ENCODE measurements at regions not wholly inside any gene's neighbourhood (a gene's known extent, or its start where the extent isn't known, plus 50 kb on each side); places are given as distances from the start of the nearest gene placed in this dataset.

DNA sequence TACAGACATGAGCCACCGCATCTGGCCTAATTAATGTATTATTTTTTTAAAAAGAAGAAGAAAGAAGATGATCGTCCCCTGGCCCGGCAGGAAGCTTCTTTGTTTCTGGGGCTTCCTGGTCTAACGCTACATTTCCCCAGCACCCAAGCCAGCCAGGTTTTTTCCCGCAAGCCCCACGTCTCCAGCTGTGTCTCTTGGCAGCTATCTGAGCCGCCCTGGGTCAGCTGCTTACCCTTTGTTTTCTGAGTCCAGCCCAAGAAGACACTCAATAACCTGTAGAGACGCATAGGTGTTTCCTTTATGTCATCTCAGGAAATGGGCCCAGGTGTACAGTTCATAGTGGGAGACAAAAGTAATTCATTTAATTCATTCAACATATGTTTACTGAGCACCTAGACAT is 110.2 kb downstream of the MTPAP start (continued):
- TF ChIP-seq, protein P1, sequence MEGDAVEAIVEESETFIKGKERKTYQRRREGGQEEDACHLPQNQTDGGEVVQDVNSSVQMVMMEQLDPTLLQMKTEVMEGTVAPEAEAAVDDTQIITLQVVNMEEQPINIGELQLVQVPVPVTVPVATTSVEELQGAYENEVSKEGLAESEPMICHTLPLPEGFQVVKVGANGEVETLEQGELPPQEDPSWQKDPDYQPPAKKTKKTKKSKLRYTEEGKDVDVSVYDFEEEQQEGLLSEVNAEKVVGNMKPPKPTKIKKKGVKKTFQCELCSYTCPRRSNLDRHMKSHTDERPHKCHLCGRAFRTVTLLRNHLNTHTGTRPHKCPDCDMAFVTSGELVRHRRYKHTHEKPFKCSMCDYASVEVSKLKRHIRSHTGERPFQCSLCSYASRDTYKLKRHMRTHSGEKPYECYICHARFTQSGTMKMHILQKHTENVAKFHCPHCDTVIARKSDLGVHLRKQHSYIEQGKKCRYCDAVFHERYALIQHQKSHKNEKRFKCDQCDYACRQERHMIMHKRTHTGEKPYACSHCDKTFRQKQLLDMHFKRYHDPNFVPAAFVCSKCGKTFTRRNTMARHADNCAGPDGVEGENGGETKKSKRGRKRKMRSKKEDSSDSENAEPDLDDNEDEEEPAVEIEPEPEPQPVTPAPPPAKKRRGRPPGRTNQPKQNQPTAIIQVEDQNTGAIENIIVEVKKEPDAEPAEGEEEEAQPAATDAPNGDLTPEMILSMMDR (IDR thresholded peaks at IDR 0.05): no peak
- no peak for TF ChIP-seq HMGA2 (CRISPR knock-in tag; IDR thresholded peaks at IDR 0.05)
- TF ChIP-seq, protein P2, sequence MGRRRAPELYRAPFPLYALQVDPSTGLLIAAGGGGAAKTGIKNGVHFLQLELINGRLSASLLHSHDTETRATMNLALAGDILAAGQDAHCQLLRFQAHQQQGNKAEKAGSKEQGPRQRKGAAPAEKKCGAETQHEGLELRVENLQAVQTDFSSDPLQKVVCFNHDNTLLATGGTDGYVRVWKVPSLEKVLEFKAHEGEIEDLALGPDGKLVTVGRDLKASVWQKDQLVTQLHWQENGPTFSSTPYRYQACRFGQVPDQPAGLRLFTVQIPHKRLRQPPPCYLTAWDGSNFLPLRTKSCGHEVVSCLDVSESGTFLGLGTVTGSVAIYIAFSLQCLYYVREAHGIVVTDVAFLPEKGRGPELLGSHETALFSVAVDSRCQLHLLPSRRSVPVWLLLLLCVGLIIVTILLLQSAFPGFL (CRISPR knock-in tag; IDR thresholded peaks at IDR 0.05; ENCODE audit: borderline replicate concordance): no peak
- no peak for TF ChIP-seq IRF2 (CRISPR knock-in tag; IDR thresholded peaks at IDR 0.05; ENCODE audit: borderline replicate concordance, low read depth)
- TF ChIP-seq, protein P3, sequence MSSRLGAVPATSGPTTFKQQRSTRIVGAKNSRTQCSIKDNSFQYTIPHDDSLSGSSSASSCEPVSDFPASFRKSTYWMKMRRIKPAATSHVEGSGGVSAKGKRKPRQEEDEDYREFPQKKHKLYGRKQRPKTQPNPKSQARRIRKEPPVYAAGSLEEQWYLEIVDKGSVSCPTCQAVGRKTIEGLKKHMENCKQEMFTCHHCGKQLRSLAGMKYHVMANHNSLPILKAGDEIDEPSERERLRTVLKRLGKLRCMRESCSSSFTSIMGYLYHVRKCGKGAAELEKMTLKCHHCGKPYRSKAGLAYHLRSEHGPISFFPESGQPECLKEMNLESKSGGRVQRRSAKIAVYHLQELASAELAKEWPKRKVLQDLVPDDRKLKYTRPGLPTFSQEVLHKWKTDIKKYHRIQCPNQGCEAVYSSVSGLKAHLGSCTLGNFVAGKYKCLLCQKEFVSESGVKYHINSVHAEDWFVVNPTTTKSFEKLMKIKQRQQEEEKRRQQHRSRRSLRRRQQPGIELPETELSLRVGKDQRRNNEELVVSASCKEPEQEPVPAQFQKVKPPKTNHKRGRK (CRISPR knock-in tag; IDR thresholded peaks at IDR 0.05; ENCODE audit: borderline replicate concordance): no peak
- TF ChIP-seq EMX1 (CRISPR knock-in tag; IDR thresholded peaks at IDR 0.05): no peak
- TF ChIP-seq, protein P4, sequence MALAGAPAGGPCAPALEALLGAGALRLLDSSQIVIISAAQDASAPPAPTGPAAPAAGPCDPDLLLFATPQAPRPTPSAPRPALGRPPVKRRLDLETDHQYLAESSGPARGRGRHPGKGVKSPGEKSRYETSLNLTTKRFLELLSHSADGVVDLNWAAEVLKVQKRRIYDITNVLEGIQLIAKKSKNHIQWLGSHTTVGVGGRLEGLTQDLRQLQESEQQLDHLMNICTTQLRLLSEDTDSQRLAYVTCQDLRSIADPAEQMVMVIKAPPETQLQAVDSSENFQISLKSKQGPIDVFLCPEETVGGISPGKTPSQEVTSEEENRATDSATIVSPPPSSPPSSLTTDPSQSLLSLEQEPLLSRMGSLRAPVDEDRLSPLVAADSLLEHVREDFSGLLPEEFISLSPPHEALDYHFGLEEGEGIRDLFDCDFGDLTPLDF (CRISPR knock-in tag; IDR thresholded peaks at IDR 0.05): no peak
- TF ChIP-seq, protein P5, sequence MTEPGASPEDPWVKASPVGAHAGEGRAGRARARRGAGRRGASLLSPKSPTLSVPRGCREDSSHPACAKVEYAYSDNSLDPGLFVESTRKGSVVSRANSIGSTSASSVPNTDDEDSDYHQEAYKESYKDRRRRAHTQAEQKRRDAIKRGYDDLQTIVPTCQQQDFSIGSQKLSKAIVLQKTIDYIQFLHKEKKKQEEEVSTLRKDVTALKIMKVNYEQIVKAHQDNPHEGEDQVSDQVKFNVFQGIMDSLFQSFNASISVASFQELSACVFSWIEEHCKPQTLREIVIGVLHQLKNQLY (CRISPR knock-in tag; IDR thresholded peaks at IDR 0.05): no peak
- TF ChIP-seq ZNF232 (CRISPR knock-in tag; IDR thresholded peaks at IDR 0.05): no peak
- TF ChIP-seq ZBTB21 (CRISPR knock-in tag; IDR thresholded peaks at IDR 0.05; ENCODE audit: borderline replicate concordance): no peak

DNA sequence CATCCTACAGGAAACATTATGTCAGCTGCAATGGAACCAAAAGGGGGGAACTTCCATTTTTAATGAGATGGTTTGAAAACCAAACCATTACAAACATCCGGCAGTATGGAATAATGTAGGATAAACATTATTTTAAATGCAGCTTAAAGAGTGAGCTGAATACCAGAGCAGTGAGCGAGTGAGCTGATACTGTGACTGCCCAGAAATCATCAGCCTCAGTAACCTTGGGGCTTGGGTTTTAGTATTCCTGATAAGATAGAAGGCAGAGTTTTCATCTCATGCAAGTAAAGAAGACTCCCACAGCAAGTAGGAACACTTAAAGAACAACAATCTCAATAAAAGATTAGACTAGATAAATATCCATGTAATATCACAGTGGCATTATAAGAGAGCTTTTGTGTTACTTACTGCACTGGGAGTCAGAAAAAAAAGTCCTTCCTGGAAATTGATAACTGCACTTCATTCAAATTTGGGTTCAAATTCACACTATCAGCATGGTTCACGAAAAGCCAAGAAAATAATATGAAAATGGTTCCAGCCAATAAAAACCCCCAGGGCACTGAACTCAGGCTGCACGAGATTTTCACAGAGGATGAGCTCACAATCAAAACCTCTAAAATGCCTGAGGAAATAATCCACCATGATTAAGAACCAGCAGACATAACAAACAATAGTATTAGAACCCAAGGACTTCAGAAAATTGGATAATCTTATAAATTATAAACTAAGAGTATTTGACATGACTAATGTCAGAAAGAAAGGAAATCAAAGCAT is 115.7 kb downstream of the MTPAP start:
- no peak for ATAC-seq
- TF ChIP-seq, protein P6, sequence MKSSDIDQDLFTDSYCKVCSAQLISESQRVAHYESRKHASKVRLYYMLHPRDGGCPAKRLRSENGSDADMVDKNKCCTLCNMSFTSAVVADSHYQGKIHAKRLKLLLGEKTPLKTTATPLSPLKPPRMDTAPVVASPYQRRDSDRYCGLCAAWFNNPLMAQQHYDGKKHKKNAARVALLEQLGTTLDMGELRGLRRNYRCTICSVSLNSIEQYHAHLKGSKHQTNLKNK (CRISPR knock-in tag; IDR thresholded peaks at IDR 0.05): no peak
- TF ChIP-seq, protein P7, sequence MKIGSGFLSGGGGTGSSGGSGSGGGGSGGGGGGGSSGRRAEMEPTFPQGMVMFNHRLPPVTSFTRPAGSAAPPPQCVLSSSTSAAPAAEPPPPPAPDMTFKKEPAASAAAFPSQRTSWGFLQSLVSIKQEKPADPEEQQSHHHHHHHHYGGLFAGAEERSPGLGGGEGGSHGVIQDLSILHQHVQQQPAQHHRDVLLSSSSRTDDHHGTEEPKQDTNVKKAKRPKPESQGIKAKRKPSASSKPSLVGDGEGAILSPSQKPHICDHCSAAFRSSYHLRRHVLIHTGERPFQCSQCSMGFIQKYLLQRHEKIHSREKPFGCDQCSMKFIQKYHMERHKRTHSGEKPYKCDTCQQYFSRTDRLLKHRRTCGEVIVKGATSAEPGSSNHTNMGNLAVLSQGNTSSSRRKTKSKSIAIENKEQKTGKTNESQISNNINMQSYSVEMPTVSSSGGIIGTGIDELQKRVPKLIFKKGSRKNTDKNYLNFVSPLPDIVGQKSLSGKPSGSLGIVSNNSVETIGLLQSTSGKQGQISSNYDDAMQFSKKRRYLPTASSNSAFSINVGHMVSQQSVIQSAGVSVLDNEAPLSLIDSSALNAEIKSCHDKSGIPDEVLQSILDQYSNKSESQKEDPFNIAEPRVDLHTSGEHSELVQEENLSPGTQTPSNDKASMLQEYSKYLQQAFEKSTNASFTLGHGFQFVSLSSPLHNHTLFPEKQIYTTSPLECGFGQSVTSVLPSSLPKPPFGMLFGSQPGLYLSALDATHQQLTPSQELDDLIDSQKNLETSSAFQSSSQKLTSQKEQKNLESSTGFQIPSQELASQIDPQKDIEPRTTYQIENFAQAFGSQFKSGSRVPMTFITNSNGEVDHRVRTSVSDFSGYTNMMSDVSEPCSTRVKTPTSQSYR (CRISPR knock-in tag; IDR thresholded peaks at IDR 0.05): no peak
- TF ChIP-seq ZNF138 (CRISPR knock-in tag; conservative IDR thresholded peaks at IDR 0.05) (no peak), ETV6 (CRISPR knock-in tag; IDR thresholded peaks at IDR 0.05) (no peak), TEAD4 (CRISPR knock-in tag; IDR thresholded peaks at IDR 0.05) (no peak), CREM (CRISPR knock-in tag; IDR thresholded peaks at IDR 0.05) (no peak), SP1 (CRISPR knock-in tag; conservative IDR thresholded peaks at IDR 0.05) (no peak), PRRX2 (CRISPR knock-in tag; IDR thresholded peaks at IDR 0.05) (no peak)
- TF ChIP-seq, protein P8, sequence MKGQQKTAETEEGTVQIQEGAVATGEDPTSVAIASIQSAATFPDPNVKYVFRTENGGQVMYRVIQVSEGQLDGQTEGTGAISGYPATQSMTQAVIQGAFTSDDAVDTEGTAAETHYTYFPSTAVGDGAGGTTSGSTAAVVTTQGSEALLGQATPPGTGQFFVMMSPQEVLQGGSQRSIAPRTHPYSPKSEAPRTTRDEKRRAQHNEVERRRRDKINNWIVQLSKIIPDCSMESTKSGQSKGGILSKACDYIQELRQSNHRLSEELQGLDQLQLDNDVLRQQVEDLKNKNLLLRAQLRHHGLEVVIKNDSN (CRISPR knock-in tag; IDR thresholded peaks at IDR 0.05): no peak
- TF ChIP-seq, protein P9, sequence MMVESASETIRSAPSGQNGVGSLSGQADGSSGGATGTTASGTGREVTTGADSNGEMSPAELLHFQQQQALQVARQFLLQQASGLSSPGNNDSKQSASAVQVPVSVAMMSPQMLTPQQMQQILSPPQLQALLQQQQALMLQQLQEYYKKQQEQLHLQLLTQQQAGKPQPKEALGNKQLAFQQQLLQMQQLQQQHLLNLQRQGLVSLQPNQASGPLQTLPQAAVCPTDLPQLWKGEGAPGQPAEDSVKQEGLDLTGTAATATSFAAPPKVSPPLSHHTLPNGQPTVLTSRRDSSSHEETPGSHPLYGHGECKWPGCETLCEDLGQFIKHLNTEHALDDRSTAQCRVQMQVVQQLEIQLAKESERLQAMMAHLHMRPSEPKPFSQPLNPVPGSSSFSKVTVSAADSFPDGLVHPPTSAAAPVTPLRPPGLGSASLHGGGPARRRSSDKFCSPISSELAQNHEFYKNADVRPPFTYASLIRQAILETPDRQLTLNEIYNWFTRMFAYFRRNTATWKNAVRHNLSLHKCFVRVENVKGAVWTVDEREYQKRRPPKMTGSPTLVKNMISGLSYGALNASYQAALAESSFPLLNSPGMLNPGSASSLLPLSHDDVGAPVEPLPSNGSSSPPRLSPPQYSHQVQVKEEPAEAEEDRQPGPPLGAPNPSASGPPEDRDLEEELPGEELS (CRISPR knock-in tag; IDR thresholded peaks at IDR 0.05): no peak
- TF ChIP-seq, protein P10, sequence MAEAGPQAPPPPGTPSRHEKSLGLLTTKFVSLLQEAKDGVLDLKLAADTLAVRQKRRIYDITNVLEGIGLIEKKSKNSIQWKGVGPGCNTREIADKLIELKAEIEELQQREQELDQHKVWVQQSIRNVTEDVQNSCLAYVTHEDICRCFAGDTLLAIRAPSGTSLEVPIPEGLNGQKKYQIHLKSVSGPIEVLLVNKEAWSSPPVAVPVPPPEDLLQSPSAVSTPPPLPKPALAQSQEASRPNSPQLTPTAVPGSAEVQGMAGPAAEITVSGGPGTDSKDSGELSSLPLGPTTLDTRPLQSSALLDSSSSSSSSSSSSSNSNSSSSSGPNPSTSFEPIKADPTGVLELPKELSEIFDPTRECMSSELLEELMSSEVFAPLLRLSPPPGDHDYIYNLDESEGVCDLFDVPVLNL (CRISPR knock-in tag; IDR thresholded peaks at IDR 0.05; ENCODE audit: borderline replicate concordance, low read depth): no peak
- no peaks in the 10 kb centered on the region for H3K36me3 Mint-ChIP-seq

More for the DNA sequence above, 115.7 kb downstream of the MTPAP start:
- Mint-ChIP-seq H3K27ac (no peak overlapping the region), H3K4me3 (no peak overlapping the region), H3K4me1 (peaks cover 4% of the 10 kb centered on the region), H3K27me3 (ENCODE audit: low read depth) (no peaks in the 10 kb centered on the region), H3K9me3 (peaks cover 4% of the 10 kb centered on the region)
- CTCF ChIA-PET: interaction anchor here (1.5 kb wide), 2 partner anchors 199 to 207 kb away, joined by 3 to 5 read pairs; no protein-coding TSS in a partner anchor
- DNase-seq (ENCODE audit: low spot score): no peak
- POLR2A ChIA-PET: no interaction called here
